ENCODE measurements at regions not wholly inside any gene's neighbourhood (a gene's known extent, or its start where the extent isn't known, plus 50 kb on each side); places are given as distances from the start of the nearest gene placed in this dataset.
"Not testable (repeated sequence)": the region's sequence is repeated elsewhere in the genome, so short reads cannot be mapped to it uniquely, and the experiment has no call there.

DNA sequence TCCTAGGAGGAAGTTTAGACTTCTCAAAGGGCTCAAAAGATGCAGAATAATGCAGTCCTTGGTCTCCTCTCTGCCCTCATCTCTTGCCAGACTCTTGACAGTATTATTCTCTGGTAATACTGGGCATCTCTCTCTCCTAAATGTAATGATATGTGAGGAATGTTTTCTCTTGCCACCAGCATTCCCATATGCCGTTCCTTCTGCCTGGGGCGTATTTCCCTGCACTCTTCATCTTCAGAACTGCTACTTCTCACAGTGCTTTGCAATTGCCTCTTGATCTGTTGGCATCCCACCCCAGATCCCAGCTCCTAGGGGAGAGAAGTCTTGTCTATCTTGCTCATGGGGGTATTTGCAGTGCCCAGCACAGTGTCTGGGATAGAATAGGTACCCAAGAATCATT is 107.4 kb downstream of the RASSF10 start:
- H3K27ac Mint-ChIP-seq, result no peak overlapping the region
- no peaks in the 10 kb centered on the region for H3K9me3 Mint-ChIP-seq
- peaks cover 34% of the 10 kb centered on the region for H3K27me3 Mint-ChIP-seq
- H3K4me3 Mint-ChIP-seq, result no peak overlapping the region
- no peak for ATAC-seq
- no peak for DNase-seq
- no peaks in the 10 kb centered on the region for H3K4me1 Mint-ChIP-seq

DNA sequence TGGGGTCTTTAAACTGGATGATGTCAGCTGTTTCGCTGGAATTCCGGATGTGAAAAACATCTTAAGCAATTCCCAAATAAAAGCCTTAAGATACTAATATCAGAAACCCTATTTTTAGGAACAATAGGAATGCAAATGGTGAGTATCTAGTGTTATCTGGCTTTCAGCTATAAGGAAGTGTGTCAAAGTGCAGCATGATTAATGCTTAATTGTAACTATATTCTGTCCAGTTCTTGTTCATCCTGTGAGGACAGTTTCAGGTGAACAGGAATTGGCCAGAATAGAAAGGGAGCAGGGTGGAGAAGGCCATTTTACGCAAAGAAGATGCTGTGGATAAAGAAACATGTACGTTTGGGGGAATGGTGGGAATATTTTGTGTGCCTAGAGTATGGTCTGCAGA is 108.2 kb downstream of the RASSF10 start:
- Mint-ChIP-seq H3K27ac (no peak overlapping the region), H3K27me3 (peaks cover 36% of the 10 kb centered on the region), H3K4me1 (no peaks in the 10 kb centered on the region), H3K9me3 (no peaks in the 10 kb centered on the region), H3K4me3 (no peak overlapping the region)
- DNase-seq, result no peak
- ATAC-seq, result no peak

DNA sequence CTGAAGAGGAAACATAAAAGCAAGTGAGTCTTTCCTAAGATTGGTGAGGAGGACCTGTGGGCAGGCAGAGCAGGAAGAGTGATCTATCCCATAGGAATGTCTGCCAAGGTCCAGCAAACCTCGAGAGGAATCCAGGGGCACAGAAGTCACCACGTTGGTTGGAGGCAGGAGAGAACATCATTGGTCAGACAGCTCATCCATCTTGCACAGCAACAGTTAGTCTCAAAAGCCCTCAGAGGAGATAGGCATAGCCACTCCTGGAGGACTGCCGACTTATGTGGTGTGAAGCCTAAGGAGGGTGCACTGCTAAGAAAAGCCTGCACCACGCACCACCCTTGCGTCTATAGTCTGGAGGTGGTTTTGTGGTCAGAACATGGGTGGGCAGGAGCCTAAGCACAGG is 109.1 kb downstream of the RASSF10 start:
- Mint-ChIP-seq H3K4me3 (no peak overlapping the region), H3K4me1 (no peaks in the 10 kb centered on the region), H3K27ac (no peak overlapping the region), H3K27me3 (peaks cover 45% of the 10 kb centered on the region), H3K9me3 (peaks cover 0 to 4% of the 10 kb centered on the region in 2 donors)
- ATAC-seq, result no peak
- no peak for DNase-seq

DNA sequence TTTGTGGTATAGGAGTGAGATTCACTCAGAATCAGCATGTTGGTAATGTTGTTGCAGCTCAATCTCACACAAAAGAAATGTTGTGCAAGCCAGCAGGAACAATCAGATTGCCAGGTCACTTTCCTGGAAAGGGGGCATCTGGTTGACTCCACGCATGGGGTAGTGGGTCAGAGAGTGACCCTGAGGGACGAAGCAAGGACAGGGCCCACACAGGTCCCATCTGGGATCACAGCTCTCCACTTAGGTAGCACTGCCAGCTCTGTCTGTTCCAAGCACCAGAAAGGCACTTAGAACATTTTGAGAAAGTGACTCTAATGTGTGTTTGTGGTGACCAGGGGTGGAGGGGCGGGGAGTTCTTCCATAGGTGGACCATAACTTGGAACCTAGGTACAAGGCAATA is 109.5 kb downstream of the RASSF10 start:
- Mint-ChIP-seq H3K27ac (no peak overlapping the region), H3K27me3 (peaks cover 49% of the 10 kb centered on the region), H3K9me3 (peaks cover 0 to 6% of the 10 kb centered on the region in 2 donors), H3K4me1 (no peaks in the 10 kb centered on the region), H3K4me3 (no peak overlapping the region)
- DNase-seq (no peak), ATAC-seq (no peak)

DNA sequence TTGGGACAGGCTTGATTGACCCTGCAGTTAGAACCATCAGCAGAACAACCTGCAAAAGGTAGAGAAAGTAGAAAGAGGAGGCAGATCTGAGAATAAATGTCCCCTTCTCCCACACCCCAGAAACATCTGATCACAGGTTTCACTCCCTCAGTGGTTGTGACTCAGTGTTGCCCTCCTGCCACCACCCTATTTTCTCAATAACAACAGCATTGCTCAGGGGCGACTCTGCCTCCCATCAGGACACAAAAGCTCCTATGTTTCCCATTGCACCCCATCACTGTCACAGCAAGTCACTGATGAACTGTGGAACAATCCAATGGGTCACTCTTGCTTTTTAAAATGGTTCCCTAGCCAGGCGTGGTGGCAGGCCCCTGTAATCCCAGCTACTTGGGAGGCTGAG is 110.2 kb downstream of the RASSF10 start:
- peaks cover 56% of the 10 kb centered on the region for H3K27me3 Mint-ChIP-seq
- ATAC-seq (no peak), DNase-seq (no peak)
- H3K4me1 Mint-ChIP-seq, result no peaks in the 10 kb centered on the region
- H3K4me3 Mint-ChIP-seq, result no peak overlapping the region
- H3K27ac Mint-ChIP-seq, result no peak overlapping the region
- peaks cover 0 to 6% of the 10 kb centered on the region in 2 donors for H3K9me3 Mint-ChIP-seq

DNA sequence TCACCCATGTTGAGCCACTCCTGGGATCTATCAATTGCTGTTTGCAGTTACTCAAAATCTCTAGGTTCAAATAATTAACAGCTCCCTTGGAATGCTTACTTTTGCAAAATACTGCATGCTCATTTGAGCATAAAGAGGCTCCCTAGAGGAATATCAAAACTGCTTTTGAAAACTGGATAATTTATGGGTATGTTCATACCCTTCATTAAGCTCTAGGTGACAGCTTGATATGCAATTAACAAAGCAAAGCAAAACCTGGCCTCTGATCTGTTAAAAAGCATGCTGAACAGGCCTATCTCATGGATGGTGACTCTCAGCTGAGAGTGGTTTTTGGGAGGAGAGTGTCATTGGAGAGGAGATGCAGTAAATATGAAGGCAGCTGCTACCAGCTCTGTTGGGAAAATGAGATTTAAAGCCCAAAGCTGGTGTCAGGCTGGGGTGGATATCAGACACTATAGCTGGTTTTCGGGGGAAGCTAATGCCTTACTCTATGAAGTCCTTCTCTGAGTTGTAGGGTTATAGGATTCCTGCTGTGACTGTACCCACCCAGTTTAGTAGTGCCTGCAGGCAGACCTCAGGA is 110.9 kb downstream of the RASSF10 start:
- peaks cover 63% of the 10 kb centered on the region for H3K27me3 Mint-ChIP-seq
- H3K4me1 Mint-ChIP-seq, result no peaks in the 10 kb centered on the region
- no peak for ATAC-seq
- no peak overlapping the region for H3K27ac Mint-ChIP-seq
- H3K4me3 Mint-ChIP-seq, result no peak overlapping the region
- peaks cover 0 to 6% of the 10 kb centered on the region in 2 donors for H3K9me3 Mint-ChIP-seq
- DNase-seq, result no peak

DNA sequence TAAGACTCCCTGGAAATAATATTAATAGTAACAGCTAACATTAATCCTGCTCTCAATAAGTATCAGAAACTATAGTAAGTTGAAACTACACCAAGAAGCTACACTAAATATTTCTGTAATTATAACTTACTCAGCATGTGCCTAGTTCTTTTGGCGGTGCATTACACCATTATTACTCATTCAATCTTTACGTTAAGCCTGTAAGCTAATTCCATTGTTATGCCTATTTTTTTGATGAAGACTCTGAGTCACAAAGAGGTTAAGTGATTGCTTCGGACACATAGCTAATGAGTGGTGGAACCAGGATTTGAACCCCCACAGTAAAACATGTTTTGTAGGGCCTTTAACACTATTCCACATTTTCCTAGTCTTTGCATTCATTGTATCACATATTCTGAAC is 111.6 kb downstream of the RASSF10 start:
- Mint-ChIP-seq H3K27ac (no peak overlapping the region), H3K9me3 (peaks cover 0 to 6% of the 10 kb centered on the region in 2 donors), H3K27me3 (peaks cover 67% of the 10 kb centered on the region), H3K4me1 (no peaks in the 10 kb centered on the region), H3K4me3 (no peak overlapping the region)
- ATAC-seq (no peak), DNase-seq (no peak)

DNA sequence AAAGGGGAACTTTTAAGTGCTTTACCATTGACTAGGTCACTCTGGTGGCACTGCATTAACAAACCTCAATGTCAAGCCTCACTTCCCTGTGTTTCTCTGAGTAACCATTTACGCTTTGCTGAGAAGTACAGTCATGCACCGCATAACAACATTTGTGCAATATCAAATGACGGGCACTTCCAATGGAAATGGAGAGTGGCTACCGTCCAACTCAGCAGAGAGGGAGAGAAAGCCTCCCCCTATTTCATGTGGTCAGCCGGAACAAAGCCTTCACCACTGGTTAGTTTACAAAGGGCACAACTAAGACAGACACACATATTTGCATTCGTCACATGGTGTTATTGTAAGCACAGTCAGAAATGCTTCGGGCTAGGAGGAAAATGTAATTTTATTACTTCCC is 117.3 kb downstream of the RASSF10 start:
- Mint-ChIP-seq H3K4me1 (no peaks in the 10 kb centered on the region), H3K27ac (no peak overlapping the region), H3K9me3 (peaks cover 0 to 6% of the 10 kb centered on the region in 2 donors), H3K27me3 (peaks cover 41% of the 10 kb centered on the region), H3K4me3 (no peak overlapping the region)
- ATAC-seq (no peak), DNase-seq (no peak)

DNA sequence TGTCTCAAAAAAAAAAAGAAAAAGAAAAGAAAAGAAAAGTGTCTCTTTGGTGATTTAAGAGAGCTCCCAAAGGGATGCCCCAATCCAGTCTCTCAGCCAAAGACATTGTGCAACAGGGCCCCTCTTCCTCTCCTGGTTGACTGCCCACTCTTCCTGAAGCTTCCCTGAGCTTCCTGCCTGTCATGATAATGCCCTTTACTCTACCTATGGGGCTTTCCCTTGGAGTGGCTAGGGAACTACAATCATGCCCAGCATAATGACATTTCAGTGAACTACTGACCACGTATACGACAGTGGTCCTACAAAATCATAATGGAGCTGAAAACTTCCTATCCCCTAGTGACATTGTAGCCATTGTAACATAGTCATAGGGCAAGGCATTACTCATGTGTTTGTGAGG is 118.0 kb downstream of the RASSF10 start:
- Mint-ChIP-seq H3K27me3 (peaks cover 40% of the 10 kb centered on the region), H3K9me3 (peaks cover 0 to 6% of the 10 kb centered on the region in 2 donors), H3K4me3 (no peak overlapping the region), H3K27ac (peak overlapping the region in 1 of 2 donors; percentile 74), H3K4me1 (no peaks in the 10 kb centered on the region)
- DNase-seq (no peak), ATAC-seq (no peak)

DNA sequence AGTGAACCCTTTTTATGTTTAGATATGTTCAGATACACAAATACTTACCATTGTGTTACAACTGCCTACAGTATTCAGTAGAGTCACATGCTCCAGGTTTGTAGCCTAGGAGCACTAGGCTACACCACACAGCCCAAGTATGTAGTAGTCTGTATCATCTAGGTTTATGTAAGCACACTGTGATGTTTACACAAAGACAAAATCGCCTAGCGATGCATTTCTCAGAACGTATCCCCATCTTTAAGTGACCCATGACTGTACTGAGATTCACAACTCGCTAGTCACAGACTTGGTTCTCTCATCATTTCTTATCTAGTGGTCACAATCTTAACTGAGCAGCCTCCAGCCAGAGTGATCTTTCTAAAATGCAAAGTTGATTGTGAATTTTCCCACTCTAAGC is 119.2 kb downstream of the RASSF10 start:
- no peak overlapping the region for H3K27ac Mint-ChIP-seq
- no peak for ATAC-seq
- peaks cover 28% of the 10 kb centered on the region for H3K27me3 Mint-ChIP-seq

DNA sequence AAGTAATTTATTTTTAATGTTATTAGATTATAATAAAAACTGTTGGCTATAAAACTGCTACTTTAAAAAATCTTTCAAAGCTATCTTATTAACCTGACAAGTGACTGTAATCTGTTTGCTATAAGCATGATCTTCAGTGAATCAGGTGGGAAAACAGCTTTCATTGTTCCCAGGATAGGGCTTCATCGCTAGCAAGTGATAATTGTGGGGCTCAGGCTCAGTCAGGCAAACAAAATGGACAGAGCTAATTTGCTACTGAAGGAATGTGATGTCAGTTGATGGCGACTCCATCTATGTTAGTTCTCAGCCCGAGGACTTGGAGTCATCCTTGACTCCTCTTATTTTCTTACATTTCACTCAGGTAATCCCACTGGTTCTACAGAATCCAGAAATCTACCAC is 125.0 kb downstream of the RASSF10 start:
- H3K27ac Mint-ChIP-seq, result no peak overlapping the region
- peaks cover 0 to under 1% of the 10 kb centered on the region in 2 donors for H3K9me3 Mint-ChIP-seq
- DNase-seq (no peak), ATAC-seq (no peak)
- H3K27me3 Mint-ChIP-seq, result peaks cover 27% of the 10 kb centered on the region
- no peak overlapping the region for H3K4me3 Mint-ChIP-seq
- no peaks in the 10 kb centered on the region for H3K4me1 Mint-ChIP-seq

More for the DNA sequence above, 119.2 kb downstream of the RASSF10 start:
- H3K4me1 Mint-ChIP-seq, result no peaks in the 10 kb centered on the region
- DNase-seq, result no peak
- no peak overlapping the region for H3K4me3 Mint-ChIP-seq
- H3K9me3 Mint-ChIP-seq, result peaks cover 0 to under 1% of the 10 kb centered on the region in 2 donors

DNA sequence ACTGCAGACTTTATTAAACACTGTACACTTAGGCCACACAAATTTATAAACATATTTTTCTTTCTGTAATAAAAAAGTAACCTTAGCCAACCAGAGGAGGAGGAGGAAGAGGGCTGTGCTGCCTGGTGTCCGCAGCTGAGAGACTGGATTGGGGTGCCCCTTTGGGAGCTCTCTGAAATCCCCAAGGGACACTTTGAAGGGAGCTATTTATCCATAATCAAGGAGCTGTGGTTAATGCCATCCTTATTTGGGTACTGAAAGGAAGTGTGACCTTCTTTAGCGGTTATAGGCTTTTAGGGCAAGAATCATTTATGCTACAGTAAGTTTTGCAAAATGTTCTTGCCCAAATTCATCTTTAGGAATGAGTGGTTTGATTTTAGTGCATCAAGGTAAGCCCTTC is 125.8 kb downstream of the RASSF10 start:
- ATAC-seq, result no peak
- peaks cover 0 to 5% of the 10 kb centered on the region in 2 donors for H3K9me3 Mint-ChIP-seq
- peak overlapping the region in 1 of 2 donors; percentile 31 for H3K27ac Mint-ChIP-seq

DNA sequence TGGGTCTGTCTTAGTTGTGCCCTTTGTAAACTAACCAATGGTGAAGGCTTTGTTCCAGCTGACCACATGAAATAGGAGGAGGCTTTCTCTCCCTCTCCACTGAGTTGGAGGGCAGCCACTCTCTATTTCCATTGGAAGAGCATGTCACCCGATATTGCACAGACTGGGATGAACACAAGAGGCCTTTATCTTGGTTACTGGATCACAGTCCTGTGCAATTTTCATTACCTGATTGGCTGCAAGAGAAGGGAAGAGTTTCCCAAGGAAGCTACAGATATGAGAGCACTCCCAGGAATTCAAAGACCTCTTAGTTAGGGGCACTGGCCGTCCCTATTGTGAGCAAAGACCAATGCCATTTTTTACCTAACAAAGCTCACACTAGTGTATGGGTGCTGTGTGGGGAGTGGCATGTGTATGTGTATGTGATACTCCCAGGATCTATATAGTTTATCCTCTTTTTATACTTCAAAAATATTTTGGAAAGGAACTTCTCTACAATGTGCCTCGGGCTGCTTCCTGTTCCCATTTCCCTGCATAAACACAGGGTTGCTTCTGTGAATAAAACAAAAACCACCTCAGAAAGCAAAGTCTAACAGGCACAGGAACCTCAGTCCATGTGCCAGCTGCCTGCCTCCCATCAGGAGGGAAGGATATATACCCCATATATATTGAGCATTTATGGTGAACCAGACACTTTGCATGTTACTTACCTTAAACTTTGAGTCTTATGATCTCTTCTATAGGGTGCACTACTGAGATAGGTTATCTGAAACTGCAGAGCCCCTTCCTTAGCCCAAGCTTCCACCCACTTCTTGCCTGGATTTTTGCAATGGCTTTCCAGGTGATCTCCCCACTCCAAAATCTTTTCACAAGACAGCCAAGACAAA is 126.5 kb downstream of the RASSF10 start:
- ATAC-seq (no peak), DNase-seq (no peak)
- Mint-ChIP-seq H3K27me3 (peaks cover 33% of the 10 kb centered on the region), H3K27ac (no peak overlapping the region), H3K9me3 (peaks cover 0 to 5% of the 10 kb centered on the region in 2 donors), H3K4me1 (no peaks in the 10 kb centered on the region), H3K4me3 (no peak overlapping the region)

More for the DNA sequence above, 125.8 kb downstream of the RASSF10 start:
- Mint-ChIP-seq H3K4me3 (no peak overlapping the region), H3K4me1 (no peaks in the 10 kb centered on the region), H3K27me3 (peaks cover 33% of the 10 kb centered on the region)
- DNase-seq, result no peak

DNA sequence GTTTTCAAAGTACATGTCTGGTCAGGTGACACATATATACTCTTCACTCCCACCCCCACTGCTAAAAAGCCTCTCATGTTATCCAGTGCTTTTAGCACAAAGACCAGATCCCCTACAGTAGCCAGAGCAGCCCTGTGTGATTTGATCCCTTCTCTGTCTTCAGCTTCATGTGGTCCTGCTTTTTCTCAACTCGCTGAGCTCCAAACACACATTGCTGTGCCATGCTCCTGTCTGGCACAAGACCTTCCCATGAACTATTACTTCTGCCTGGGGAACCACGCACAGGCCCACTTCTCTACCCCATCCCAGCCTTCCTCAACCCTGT is 127.1 kb downstream of the RASSF10 start:
- no peak for DNase-seq
- H3K4me3 Mint-ChIP-seq, result no peak overlapping the region
- no peaks in the 10 kb centered on the region for H3K4me1 Mint-ChIP-seq
- peaks cover 0 to 5% of the 10 kb centered on the region in 2 donors for H3K9me3 Mint-ChIP-seq
- H3K27me3 Mint-ChIP-seq, result peaks cover 33% of the 10 kb centered on the region
- no peak overlapping the region for H3K27ac Mint-ChIP-seq
- ATAC-seq, result no peak

DNA sequence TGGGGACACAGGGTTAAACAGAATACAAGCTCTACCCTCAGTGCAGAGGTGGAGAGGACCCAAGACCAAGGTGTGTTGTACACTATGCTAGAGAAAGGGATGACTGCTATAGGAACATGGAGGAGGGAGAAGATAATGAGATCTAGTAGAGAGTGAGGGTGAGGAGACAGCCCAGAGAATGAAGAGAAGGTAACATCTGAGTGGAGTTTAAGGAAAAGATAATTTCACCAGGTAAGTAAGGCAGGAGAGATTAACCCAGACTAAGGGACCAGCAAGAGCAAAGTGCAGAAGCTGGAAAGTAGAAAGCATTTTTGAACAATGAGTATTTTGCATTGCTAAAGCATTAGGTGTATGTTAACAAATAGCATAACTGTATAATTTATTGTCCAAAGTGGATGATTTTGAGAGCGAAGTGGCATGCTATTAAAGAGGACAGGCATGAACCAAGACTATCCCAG is 128.8 kb downstream of the RASSF10 start:
- DNase-seq, result no peak
- Mint-ChIP-seq H3K27ac (peak overlapping the region in 1 of 2 donors; percentile 8), H3K9me3 (peaks cover 0 to 5% of the 10 kb centered on the region in 2 donors), H3K27me3 (peaks cover 33% of the 10 kb centered on the region), H3K4me3 (no peak overlapping the region), H3K4me1 (no peaks in the 10 kb centered on the region)
- no peak for ATAC-seq

DNA sequence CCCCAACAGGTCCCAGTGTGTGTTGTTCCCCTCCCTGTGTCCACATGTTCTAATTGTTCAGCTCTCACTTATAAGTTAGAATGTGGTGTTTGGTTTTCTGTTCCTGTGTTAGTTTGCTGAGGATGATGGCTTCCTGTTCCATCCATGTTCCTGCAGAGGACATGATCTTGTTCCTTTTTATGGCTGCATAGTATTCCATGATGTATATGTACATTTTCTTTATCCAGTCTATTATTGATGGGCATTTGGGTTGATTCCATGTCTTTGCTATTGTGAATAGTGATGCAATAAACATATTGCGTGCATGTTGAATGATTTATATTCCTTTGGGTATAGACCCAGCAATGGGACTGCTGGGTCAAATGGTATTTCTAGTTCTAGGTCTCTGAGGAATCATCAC is 130.0 kb downstream of the RASSF10 start:
- not testable (repeated sequence) for H3K27ac Mint-ChIP-seq, H3K4me1 Mint-ChIP-seq, ATAC-seq, H3K4me3 Mint-ChIP-seq, H3K9me3 Mint-ChIP-seq, DNase-seq
- peaks cover 40% of the 10 kb centered on the region for H3K27me3 Mint-ChIP-seq
